ENCODE measurements at regions not wholly inside any gene's neighbourhood (a gene's known extent, or its start where the extent isn't known, plus 50 kb on each side); places are given as distances from the start of the nearest gene placed in this dataset.

DNA sequence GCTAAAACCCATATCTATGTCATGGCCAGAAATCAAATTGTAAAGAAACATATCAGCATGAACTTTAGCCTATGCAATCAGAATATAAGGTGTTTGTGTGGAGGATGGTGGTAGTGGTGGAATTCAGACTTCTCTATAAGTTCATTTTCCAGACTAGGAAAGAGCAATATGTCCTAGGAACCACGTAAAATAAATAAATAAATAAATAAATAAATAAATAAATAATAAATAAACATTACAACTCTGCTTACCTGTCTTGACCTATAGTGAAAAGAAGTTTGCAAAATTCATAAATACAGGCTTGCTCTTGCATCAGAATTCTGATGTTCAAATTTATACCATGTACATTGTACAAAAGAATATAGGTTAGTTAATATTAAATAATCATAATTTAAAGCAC is 1382.6 kb upstream of the ADGRL2 start:
- no peak for DNase-seq (ENCODE audit: low spot score)

DNA sequence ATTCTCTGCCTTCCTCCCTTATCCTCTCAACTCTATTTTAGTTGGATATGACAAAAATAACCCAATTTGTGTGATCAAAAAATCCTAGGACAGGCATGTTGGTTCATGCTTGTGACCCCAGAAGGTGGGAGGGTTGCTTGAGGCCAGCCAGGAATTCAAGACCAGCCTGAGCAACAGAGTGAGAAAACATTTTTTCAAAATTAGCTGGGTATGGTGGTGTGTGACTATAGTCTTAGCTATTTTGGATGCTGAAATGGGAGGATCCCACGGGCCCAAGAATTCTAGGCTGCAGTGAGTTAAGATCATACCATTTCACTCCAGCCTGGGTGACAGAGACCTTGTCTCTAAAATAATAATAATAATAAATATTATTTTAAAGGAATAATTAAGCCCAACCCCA is 1383.1 kb upstream of the ADGRL2 start:
- peak; percentile 47 for DNase-seq (ENCODE audit: low spot score)

GRCh38 chr1:80413969-80414368 is 1386.8 kb upstream of the ADGRL2 start:
- DNase-seq (ENCODE audit: low spot score): no peak

DNA sequence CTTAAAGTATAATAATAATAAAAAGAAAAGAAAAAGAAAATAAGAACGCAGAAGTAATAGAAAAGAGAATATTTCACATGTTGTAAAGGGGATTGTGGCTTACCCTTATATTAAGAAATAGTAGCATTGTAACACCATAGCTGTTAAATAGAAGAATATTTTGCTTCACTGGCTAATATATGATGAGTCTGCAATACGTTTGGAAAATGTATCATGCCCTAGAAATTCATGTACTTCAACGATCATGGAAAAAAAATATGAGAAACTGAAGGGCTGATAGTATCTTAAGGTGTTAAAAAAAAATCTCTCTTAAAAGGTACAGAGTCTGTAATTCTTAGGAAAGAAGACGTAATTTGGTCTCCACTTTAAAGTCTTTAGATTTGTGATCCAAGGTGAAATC is 1390.5 kb upstream of the ADGRL2 start:
- DNase-seq (ENCODE audit: low spot score): no peak

DNA sequence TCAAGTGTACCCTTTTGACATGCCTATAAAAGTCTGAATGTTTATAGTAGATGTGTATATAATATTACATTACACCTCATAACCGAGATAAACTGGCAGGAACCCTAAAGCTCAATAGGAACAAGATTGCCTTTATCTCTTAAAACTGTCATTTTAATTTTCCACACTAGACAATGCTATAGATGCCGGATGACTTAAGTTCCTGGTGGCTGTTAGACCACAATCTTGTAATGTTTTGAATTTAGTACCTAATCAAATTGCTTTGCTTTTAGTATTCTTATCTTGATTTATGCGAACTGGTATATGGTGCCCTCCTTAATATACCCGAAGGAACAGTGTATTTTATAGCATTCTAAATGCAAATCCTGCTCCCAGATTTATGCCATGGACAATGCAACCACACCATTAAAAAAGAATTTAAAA is 1397.0 kb upstream of the ADGRL4 start:
- no peak for DNase-seq (ENCODE audit: low spot score)

DNA sequence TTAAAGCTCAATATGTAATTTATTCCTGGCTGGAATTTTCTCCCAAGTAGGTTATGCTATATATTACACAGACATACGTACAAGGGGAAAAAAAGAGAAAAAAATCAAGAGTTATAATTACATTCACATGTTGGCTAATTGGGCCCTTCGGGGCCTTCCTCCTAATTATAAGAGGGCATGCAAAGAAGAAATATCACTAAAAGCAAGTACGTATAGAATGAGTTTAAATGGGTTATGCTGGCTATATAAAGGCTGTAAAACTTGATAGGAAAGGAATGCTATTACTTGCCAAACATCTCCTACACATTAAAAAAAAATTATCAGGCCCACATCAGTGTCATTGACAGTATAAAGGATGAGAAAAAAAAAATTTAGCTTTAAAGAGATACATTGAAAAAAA is 1396.1 kb upstream of the ADGRL4 start:
- DNase-seq (ENCODE audit: low spot score): no peak

DNA sequence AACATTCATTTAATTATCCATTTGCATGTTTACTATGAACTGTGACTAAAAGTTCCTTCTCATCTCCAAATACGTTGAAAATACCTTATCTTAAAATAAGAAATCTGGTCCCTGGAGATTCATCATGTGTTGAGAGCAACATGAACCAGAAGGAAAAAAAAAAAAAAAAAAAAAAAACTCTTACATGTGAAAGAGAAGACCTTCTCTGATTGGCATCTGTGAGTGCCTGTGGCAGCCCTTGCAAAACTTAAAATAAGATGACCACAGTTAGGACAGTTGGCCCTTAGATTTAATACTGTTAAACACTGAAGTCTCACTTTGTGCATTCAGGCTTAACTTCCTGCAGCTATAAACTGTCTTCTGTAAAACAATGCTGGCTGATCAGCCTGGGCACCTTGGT is 1395.2 kb upstream of the ADGRL4 start:
- DNase-seq (ENCODE audit: low spot score): no peak

DNA sequence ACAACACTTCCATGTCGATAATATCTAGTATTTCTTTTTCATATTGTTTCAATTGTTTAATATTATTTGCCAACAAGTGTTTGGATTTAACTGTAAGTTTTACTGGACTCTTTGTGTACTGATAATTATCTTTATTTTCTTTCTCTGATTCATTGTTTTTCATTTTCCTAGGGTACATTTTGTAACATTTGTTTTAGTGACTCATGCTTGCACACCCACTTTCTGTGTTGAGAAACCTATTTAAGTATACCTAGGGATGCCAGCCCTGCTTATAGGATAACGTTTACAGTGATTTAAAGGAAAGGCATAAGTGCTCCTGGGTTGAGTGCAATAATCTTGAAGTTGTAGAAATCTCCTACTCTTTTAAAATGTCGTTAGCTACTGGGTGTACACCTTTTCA is 1386.0 kb upstream of the ADGRL4 start:
- no peak for DNase-seq (ENCODE audit: low spot score)

- DNase-seq (ENCODE audit: low spot score): no peak
Measured at GRCh38 chr1:80385650-80386049, 1379.1 kb upstream of the ADGRL4 start.

GRCh38 chr1:80384959-80385358 is 1378.4 kb upstream of the ADGRL4 start:
- no peak for DNase-seq (ENCODE audit: low spot score)

DNA sequence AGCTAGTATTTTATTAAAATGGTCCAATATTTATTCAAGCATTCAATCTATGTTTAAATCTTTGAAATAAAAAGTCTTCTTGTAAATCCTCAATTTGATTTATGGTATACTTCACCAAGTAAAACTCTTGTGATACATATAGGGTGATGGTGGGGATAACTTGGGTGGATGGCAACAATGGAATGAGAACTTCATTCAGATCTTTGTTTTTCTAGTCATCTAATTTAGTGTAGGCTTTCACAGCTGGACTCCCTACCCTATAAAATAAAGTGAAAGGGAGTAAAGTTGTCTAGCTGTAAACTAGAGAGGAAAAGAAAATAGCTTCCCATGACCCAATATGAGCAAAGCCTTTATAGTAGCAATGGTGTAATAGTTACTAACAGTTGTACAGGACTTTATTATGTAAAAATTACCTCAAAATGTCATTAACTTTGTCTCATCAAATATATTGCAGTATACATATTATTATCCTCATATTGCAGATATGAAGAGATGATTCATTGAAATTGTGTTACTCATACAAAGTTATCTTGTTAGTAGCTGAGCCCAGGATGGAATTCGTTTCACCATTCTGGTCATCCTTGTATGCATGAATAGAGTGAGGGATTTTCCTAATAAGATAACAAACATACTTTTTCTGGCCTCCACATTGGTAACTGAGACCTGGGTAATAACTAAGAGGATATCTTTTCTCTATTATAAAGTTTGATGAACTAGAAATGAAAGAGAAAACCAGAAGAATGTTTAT is 1377.7 kb upstream of the ADGRL4 start:
- peak; percentile 7 for DNase-seq (ENCODE audit: low spot score)

DNA sequence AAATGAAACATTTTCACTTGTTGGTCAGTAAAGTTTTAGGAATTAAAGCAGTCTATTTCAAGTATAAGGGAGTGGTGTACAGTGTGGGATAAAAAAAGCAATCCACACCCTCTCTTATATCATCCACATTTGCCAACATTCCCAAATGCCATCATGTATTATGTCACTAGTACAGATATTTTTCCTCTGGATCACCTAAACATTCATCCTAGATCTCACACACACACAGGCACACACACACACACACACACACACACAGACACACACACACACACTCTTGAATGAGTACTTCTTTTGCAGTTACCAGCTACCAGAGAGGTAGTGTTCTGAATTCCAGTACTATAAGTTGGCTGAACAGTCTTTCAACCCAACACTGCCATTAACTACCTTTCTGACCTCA is 1369.1 kb upstream of the ADGRL4 start:
- DNase-seq (ENCODE audit: low spot score): peak; percentile 73

DNA sequence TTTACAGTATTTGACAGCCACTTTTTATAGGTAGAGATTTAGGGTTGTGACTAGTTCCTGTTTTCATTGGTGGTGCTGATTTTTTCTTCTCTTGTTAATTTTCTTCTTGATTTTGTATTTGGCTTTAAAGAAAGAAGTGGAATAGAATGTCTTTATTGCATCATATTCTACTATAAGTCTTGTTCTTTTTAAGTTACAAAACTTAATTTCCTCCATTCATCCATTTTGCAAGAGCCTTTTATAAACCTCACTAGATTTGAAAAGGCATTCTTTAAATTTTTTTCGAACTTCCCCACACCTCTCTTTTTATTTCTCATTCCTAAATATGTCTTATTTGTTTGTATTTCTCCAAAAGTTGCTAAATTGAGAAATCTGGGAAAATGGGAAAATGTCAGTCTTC is 1368.6 kb upstream of the ADGRL4 start:
- peak; percentile 6 for DNase-seq (ENCODE audit: low spot score)

GRCh38 chr1:80369780-80370179 is 1363.2 kb upstream of the ADGRL4 start:
- DNase-seq (ENCODE audit: low spot score): no peak

GRCh38 chr1:80367058-80367457 is 1360.5 kb upstream of the ADGRL4 start:
- no peak for DNase-seq (ENCODE audit: low spot score)

DNA sequence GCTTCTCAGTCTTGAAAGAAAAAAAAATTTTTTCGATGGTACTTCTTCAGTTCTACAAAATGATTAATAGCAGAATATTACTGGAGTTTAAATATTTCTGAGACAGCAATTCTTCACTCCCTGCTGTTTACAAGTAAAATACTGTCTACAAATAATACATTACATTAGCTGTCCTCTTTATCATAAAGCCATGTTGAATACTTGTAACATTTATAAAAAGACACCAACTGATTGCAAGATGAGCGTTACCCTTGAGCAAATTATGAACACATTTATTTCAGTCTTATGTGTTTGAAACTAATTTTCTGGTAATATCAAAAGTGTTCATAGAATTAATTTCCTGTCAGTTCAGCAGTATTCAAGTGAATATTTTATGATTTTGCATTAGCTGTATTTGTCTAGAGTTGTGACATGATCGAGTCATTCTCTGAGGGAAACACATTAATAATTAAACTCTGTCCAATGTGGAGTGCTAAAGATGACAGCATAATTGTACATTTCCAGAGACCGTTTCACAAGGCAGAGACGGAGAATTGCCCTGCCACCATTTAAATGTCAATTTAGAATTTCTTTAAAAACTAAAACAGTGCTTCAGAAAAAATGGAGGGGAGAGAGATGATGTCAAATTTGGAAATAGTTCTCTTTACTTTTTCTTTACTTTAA is 1359.0 kb upstream of the ADGRL4 start:
- DNase-seq (ENCODE audit: low spot score): no peak

- DNase-seq (ENCODE audit: low spot score): no peak
Measured at GRCh38 chr1:80363689-80364475, 1357.4 kb upstream of the ADGRL4 start.

- no peak for DNase-seq (ENCODE audit: low spot score)
Measured at GRCh38 chr1:80359666-80360065, 1353.1 kb upstream of the ADGRL4 start.

DNA sequence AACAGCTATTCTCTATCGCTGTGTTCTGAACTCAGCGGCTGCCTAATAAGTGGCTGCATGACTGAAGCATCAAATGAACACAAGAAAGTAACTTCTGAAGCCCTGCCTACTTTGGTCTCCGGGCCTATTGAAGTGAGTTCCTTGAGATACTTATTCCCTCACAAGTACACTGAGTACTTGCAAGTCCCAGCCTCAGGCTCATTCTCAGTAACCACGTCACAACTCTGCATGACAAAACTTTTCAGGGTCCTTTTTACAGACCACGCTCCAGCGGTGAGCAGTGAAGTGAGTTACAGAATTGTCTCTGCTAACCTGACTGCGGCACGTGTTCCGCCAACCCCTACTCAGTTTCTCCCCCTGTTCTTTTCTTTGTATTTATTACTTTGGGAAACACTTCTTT is 1342.7 kb upstream of the ADGRL4 start:
- no peak for DNase-seq (ENCODE audit: low spot score)

DNA sequence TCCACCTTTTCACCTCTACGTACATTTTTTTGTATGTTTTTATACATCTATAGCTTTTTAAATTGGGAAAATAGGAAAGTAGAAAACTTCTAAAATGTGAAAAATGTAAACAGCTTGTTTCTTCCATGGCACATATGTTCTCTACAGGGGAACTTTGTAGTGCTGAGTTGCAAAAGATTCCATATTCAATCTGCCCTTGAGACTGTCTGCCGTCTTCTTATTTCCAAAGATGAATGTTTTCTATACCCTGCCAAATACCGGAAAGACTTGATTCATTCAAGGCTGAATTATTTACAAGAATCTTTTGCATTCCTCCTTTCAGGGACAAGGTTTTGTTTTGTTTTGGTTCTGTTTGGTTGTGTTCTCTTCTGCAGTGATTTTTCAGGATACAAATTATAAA is 1334.5 kb upstream of the ADGRL4 start:
- no peak for DNase-seq (ENCODE audit: low spot score)

DNA sequence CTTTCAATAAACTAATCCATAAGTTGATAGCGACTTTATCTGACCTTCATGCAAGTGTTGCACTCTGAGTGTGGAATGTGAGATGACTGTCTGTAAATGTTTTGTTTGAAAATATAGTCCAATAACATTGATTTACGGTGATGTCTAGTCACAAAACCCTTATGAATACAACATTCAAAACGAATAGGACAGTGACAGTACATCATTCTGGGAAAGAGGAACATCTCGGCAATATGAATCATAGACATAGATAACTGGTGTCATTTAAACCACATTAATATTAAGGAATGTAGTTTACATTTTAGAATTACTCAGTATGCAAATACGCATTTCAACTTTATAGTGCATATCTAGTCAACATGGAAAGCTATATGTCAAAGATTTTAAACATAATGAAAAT is 1311.6 kb upstream of the ADGRL4 start:
- no peak for DNase-seq (ENCODE audit: low spot score)

GRCh38 chr1:80310703-80311245 is 1304.2 kb upstream of the ADGRL4 start:
- DNase-seq (ENCODE audit: low spot score): no peak

- no peak for DNase-seq (ENCODE audit: low spot score)
Measured at GRCh38 chr1:80305466-80305865, 1298.9 kb upstream of the ADGRL4 start.
